H9 (cell line): ENCODE measurements at regions not wholly inside any gene's neighbourhood (a gene's known extent, or its start where the extent isn't known, plus 50 kb on each side); places are given as distances from the start of the nearest gene placed in this dataset.

Experiments
- DNase-seq: peaks from one replicate; pipeline ENCODE4 v3.0.0-alpha.2; 2017
- H2AFZ ChIP-seq: one replicate; pipeline ENCODE4 v1.6.1; 2013; ENCODE audit warnings: mild to moderate bottlenecking, low read length, control low read depth, moderate library complexity
- H2AK5ac ChIP-seq: 2 replicates; pipeline ENCODE4 v1.6.1; 2013; ENCODE audit warnings: low read length, control low read depth, mixed read lengths; ENCODE audit not compliant: insufficient read length
- H2BK120ac ChIP-seq: one replicate; pipeline ENCODE4 v1.6.1; 2013; ENCODE audit warnings: low read depth, mild to moderate bottlenecking, low read length, control low read depth, inconsistent platforms; ENCODE audit not compliant: poor library complexity, severe bottlenecking
- H2BK12ac ChIP-seq: 2 replicates; pipeline ENCODE4 v1.6.1; 2013; ENCODE audit warnings: low read length, control low read depth, mixed read lengths, low read depth; ENCODE audit not compliant: insufficient read length
- H2BK15ac ChIP-seq: 2 replicates; pipeline ENCODE4 v1.6.1; 2013; ENCODE audit warnings: low read depth, low read length, control low read depth
- H2BK20ac ChIP-seq: one replicate; pipeline ENCODE4 v1.6.1; 2013; ENCODE audit warnings: low read depth, mild to moderate bottlenecking, low read length, control low read depth, inconsistent platforms; ENCODE audit not compliant: poor library complexity, severe bottlenecking
- H2BK5ac ChIP-seq: 2 replicates; pipeline ENCODE4 v1.6.1; 2013; ENCODE audit warnings: low read length, control low read depth, mixed read lengths; ENCODE audit not compliant: insufficient read length
- H3K14ac ChIP-seq: 2 replicates; pipeline ENCODE4 v1.6.1; 2013; ENCODE audit warnings: low read length, control low read depth; ENCODE audit not compliant: insufficient read depth
- H3K18ac ChIP-seq: 2 replicates; pipeline ENCODE4 v1.6.1; 2013; ENCODE audit warnings: low read depth, mild to moderate bottlenecking, mixed read lengths, low read length, control low read depth; ENCODE audit not compliant: insufficient read length
- H3K23ac ChIP-seq: 2 replicates; pipeline ENCODE4 v1.6.1; 2013; ENCODE audit warnings: low read length, control low read depth, mixed read lengths, low read depth; ENCODE audit not compliant: insufficient read length
- H3K23me2 ChIP-seq: 2 replicates; pipeline ENCODE4 v1.6.1; 2013; ENCODE audit warnings: low read depth, mild to moderate bottlenecking, mixed read lengths, low read length, control low read depth; ENCODE audit not compliant: insufficient read length, poor library complexity, severe bottlenecking
- H3K27ac ChIP-seq: 2 replicates; pipeline ENCODE4 v1.5.1; 2013; ENCODE audit warnings: low read length, control low read depth, mixed read lengths, low read depth; ENCODE audit not compliant: insufficient read length
- H3K27me3 ChIP-seq: 2 replicates; pipeline ENCODE4 v1.6.1; 2013; ENCODE audit warnings: low read length, control low read depth, inconsistent platforms; ENCODE audit not compliant: insufficient read depth
- H3K4ac ChIP-seq: 2 replicates; pipeline ENCODE4 v1.6.1; 2013; ENCODE audit warnings: low read depth, mild to moderate bottlenecking, control low read depth, inconsistent platforms, low read length, moderate library complexity
- H3K4me1 ChIP-seq: 2 replicates; pipeline ENCODE4 v1.6.1; 2013; ENCODE audit warnings: low read length, control low read depth, inconsistent platforms; ENCODE audit not compliant: insufficient read depth
- H3K4me2 ChIP-seq: 2 replicates; pipeline ENCODE4 v1.6.1; 2013; ENCODE audit warnings: low read length, control low read depth, mixed read lengths; ENCODE audit not compliant: insufficient read length, insufficient read depth
- H3K56ac ChIP-seq: 2 replicates; pipeline ENCODE4 v1.6.1; 2013; ENCODE audit warnings: low read depth, mild to moderate bottlenecking, mixed read lengths, low read length, control low read depth; ENCODE audit not compliant: insufficient read length
- H3K79me1 ChIP-seq: 2 replicates; pipeline ENCODE4 v1.6.1; 2013; ENCODE audit warnings: low read depth, mild to moderate bottlenecking, moderate library complexity, low read length, control low read depth, inconsistent platforms; ENCODE audit not compliant: insufficient read depth, poor library complexity, severe bottlenecking
- H3K79me2 ChIP-seq: 2 replicates; pipeline ENCODE4 v1.6.1; 2013; ENCODE audit warnings: low read length, control low read depth, inconsistent platforms; ENCODE audit not compliant: insufficient read depth
- H3K9ac ChIP-seq: 2 replicates; pipeline ENCODE4 v1.6.1; 2013; ENCODE audit warnings: low read length, control low read depth, mixed read lengths; ENCODE audit not compliant: insufficient read length; ENCODE audit errors: extremely low read depth
- H3K9me3 ChIP-seq: one replicate; pipeline ENCODE4 v1.6.1; 2013; ENCODE audit warnings: low read depth, low read length, inconsistent platforms; ENCODE audit not compliant: control insufficient read depth
- H3T11ph ChIP-seq: one replicate; pipeline ENCODE4 v1.6.1; 2013; ENCODE audit warnings: mild to moderate bottlenecking, low read length, control low read depth, inconsistent platforms
- H4K20me1 ChIP-seq: one replicate; pipeline ENCODE4 v1.6.1; 2013; ENCODE audit not compliant: control insufficient read depth, insufficient read length, insufficient read depth
- H4K5ac ChIP-seq: 2 replicates; pipeline ENCODE4 v1.6.1; 2013; ENCODE audit warnings: low read depth, mild to moderate bottlenecking, mixed read lengths, low read length, control low read depth; ENCODE audit not compliant: insufficient read length
- H4K8ac ChIP-seq: replicated peaks from 2 replicates; pipeline ENCODE4 v1.6.1; 2013; ENCODE audit warnings: low read length, control low read depth, mixed read lengths, low read depth; ENCODE audit not compliant: insufficient read length
- H4K91ac ChIP-seq: 2 replicates; pipeline ENCODE4 v1.6.1; 2013; ENCODE audit warnings: low read depth, mild to moderate bottlenecking, moderate library complexity, mixed read lengths, low read length, control low read depth; ENCODE audit not compliant: insufficient read length
- H3K27ac Mint-ChIP-seq, 3 experiments: 2 replicates in 2 of 3; 3 replicates in 1 of 3; pipeline ENCODE4 v1.8.0; 2020 to 2021; ENCODE audit warnings: mixed read lengths in 3 of 3, mild to moderate bottlenecking in 1 of 3, moderate library complexity in 1 of 3
- H3K27me3 Mint-ChIP-seq: 2 replicates; pipeline ENCODE4 v1.8.0; 2021; ENCODE audit warnings: low read depth, mild to moderate bottlenecking, moderate library complexity, mixed read lengths
- H3K36me3 Mint-ChIP-seq, 3 experiments: 2 replicates in 2 of 3; 3 replicates in 1 of 3; pipeline ENCODE4 v1.8.0; 2020 to 2021; ENCODE audit warnings: low read depth in 3 of 3, mixed read lengths in 3 of 3; ENCODE audit not compliant: insufficient read depth in 1 of 3
- H3K4me1 Mint-ChIP-seq, 2 experiments: 2 replicates each; pipeline ENCODE4 v1.8.0; 2020; ENCODE audit warnings: mixed read lengths in 2 of 2
- H3K4me3 Mint-ChIP-seq, 2 experiments: 2 replicates in 1 of 2; 3 replicates in 1 of 2; pipeline ENCODE4 v1.8.0; 2020 to 2021; ENCODE audit warnings: mild to moderate bottlenecking in 2 of 2, mixed read lengths in 2 of 2, moderate library complexity in 1 of 2
- H3K9me3 Mint-ChIP-seq, 2 experiments: 2 replicates in 1 of 2; 3 replicates in 1 of 2; pipeline ENCODE4 v1.8.0; 2020; ENCODE audit warnings: mild to moderate bottlenecking in 2 of 2, mixed read lengths in 2 of 2, moderate library complexity in 1 of 2
- CTCF ChIP-seq: fragments of 200-600 bp; sonication (generic); conservative IDR thresholded peaks from 3 replicates; pipeline ENCODE4 v1.8.0; 2021; ENCODE audit warnings: antibody characterized with exemption, mild to moderate bottlenecking

- Histone ChIP-seq H2BK5ac (no peak overlapping the region), H3K14ac (no peak overlapping the region), H3K9ac (no peak overlapping the region), H4K5ac (no peak overlapping the region), H3K27ac (no peak overlapping the region), H3K9me3 (peaks cover 22% of the 10 kb centered on the region), H3K79me2 (no peaks in the 10 kb centered on the region), H4K20me1 (no peaks in the 10 kb centered on the region), H2BK15ac (no peak overlapping the region), H3K18ac (no peak overlapping the region), H3K56ac (no peak overlapping the region), H2BK120ac (no peak overlapping the region), H3K4me2 (no peak overlapping the region), H2AK5ac (no peak overlapping the region), H3K23ac (no peak overlapping the region), H4K91ac (no peak overlapping the region), H4K8ac (no peak overlapping the region), H3T11ph (no peak overlapping the region), H3K23me2 (no peaks in the 10 kb centered on the region), H3K4me1 (no peaks in the 10 kb centered on the region), H2AFZ (no peak overlapping the region), H2BK12ac (no peak overlapping the region), H3K4ac (no peak overlapping the region), H2BK20ac (no peak overlapping the region), H3K79me1 (no peaks in the 10 kb centered on the region), H3K27me3 (no peaks in the 10 kb centered on the region)
- peaks cover 9 to 36% (median 35%) of the 10 kb centered on the region in 3 experiments; a peak in 6 of 7 replicates for H3K36me3 Mint-ChIP-seq
- peaks cover 43 to 53% of the 10 kb centered on the region in 2 experiments for H3K9me3 Mint-ChIP-seq
- H3K27me3 Mint-ChIP-seq = no peaks in the 10 kb centered on the region
- H3K27ac Mint-ChIP-seq = no peak overlapping the region
- DNase-seq = no peak
- TF ChIP-seq CTCF = no peak
- no peaks in the 10 kb centered on the region for H3K4me1 Mint-ChIP-seq
- H3K4me3 Mint-ChIP-seq = no peak overlapping the region
Observed at GRCh38 chr5:92421196-92421595, 1038.1 kb upstream of the ARRDC3 start.
